Cardiac muscle cell (in vitro differentiated cells and primary cell): ENCODE measurements at regions not wholly inside any gene's neighbourhood (a gene's known extent, or its start where the extent isn't known, plus 50 kb on each side); places are given as distances from the start of the nearest gene placed in this dataset.

Experiments used
- DNase-seq, 2 donors: peaks; one replicate each; pipeline versions ENCODE4 v3.0.0 to v3.0.0-alpha.2; 2010 to 2017; ENCODE audit warnings: low read depth in 1 of 2, low spot score in 1 of 2
- H3K27ac ChIP-seq: fragments of 200-600 bp; sonication (generic); 2 replicates; pipeline ENCODE4 v1.5.1; 2016
- H3K27me3 ChIP-seq: fragments of 200-600 bp; sonication (generic); 2 replicates; pipeline ENCODE4 v1.6.0; 2016; ENCODE audit warnings: control low read depth
- H3K36me3 ChIP-seq: fragments of 200-600 bp; sonication (generic); 2 replicates; pipeline ENCODE4 v1.5.1; 2016; ENCODE audit warnings: control low read depth
- H3K4me1 ChIP-seq: fragments of 200-600 bp; sonication (generic); 2 replicates; pipeline ENCODE4 v1.8.1; 2017; ENCODE audit warnings: low read depth, mild to moderate bottlenecking, mixed run types
- H3K4me3 ChIP-seq: fragments of 200-600 bp; sonication (generic); 2 replicates; pipeline ENCODE4 v1.5.1; 2016; ENCODE audit warnings: mild to moderate bottlenecking
- H3K9me3 ChIP-seq: fragments of 200-600 bp; sonication (generic); 2 replicates; pipeline ENCODE4 v1.5.1; 2017; ENCODE audit warnings: low read depth, mild to moderate bottlenecking, control low read depth
- TF ChIP-seq, protein P1 (sequence below): IDR thresholded peaks from 2 replicates; pipeline ENCODE4 v1.5.1; 2012; ENCODE audit warnings: low read depth, mild to moderate bottlenecking, low read length

DNA sequence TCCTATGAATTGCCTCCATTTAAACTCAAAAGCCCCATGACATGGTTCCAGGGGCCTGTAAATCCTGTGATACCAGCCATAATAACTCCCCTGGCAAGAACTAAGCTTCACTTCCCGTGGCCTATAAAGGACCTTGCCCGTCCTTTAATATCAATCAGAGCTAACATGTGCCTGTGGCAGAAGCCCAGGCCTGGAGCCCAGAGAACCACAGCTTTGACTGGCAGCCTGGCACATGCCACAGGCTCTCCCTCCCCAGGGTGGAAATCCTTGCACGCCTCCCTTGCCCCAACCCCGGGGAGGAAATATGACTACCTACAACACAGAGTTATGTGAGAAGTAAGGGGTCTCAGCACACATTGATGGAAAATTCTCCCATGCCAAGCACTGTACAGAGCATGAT is 287.4 kb downstream of the RAB28 start:
- DNase-seq, result no peak
- no peaks in the 10 kb centered on the region for H3K27me3 ChIP-seq
- H3K27ac ChIP-seq, result no peak overlapping the region
- H3K4me1 ChIP-seq, result peaks cover 5% of the 10 kb centered on the region
- TF ChIP-seq, protein P1, sequence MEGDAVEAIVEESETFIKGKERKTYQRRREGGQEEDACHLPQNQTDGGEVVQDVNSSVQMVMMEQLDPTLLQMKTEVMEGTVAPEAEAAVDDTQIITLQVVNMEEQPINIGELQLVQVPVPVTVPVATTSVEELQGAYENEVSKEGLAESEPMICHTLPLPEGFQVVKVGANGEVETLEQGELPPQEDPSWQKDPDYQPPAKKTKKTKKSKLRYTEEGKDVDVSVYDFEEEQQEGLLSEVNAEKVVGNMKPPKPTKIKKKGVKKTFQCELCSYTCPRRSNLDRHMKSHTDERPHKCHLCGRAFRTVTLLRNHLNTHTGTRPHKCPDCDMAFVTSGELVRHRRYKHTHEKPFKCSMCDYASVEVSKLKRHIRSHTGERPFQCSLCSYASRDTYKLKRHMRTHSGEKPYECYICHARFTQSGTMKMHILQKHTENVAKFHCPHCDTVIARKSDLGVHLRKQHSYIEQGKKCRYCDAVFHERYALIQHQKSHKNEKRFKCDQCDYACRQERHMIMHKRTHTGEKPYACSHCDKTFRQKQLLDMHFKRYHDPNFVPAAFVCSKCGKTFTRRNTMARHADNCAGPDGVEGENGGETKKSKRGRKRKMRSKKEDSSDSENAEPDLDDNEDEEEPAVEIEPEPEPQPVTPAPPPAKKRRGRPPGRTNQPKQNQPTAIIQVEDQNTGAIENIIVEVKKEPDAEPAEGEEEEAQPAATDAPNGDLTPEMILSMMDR, result no peak
- no peaks in the 10 kb centered on the region for H3K9me3 ChIP-seq
- no peaks in the 10 kb centered on the region for H3K36me3 ChIP-seq
- no peak overlapping the region for H3K4me3 ChIP-seq

DNA sequence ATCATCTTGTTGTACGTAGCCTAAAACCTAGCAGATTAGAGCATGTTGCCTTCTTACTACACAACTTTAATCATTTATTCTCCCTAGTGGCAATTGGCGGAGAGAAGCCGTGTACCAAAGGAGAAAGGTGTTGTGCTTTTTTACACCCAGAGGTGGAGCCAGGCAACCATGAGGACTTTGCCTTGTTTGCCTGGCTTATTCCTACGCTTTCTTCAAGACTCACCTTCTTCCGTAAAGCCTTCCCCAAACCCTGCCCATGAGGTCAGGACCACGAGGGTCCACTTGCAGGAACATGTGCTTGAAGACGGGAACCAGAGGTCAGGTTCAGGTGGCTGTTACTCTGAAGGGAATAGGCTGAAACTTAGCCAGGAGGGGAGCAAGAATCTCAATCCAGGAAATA is 290.5 kb downstream of the RAB28 start:
- H3K36me3 ChIP-seq, result no peaks in the 10 kb centered on the region
- H3K27ac ChIP-seq, result no peak overlapping the region
- no peak overlapping the region for H3K4me3 ChIP-seq
- peaks cover 5% of the 10 kb centered on the region for H3K4me1 ChIP-seq
- DNase-seq, result no peak
- H3K9me3 ChIP-seq, result no peaks in the 10 kb centered on the region
- no peaks in the 10 kb centered on the region for H3K27me3 ChIP-seq
- TF ChIP-seq, protein P1, result no peak

DNA sequence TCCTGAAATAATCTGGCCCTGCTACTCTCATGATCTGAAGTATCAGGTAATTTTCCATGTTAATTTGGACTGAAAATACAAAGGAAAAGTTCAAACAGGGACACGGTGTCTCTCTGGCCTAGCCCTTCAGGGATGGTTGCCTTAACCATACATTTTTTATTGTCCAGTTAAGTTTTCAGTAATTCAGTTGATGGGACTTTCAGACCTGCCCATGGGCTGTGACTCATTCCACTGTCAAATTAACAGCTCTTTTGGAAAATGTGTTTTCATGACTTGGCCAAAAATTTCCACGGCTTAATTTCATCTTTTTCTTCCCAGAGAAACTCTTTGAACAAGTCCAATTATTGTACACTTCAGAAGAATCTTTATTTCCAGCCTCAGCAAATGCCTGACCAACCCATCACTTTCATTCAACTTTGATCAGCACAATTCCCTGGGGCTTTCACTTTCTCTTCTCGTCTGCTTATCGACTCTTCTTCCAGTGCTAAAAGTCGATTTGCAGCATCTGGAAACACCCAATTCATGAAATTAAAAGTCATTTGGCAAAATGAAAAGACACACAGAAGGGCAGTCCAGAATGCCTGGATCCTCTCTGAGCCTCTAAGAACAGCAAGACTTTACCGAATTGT is 293.9 kb downstream of the RAB28 start:
- Histone ChIP-seq H3K4me3 (no peak overlapping the region), H3K27ac (no peak overlapping the region), H3K27me3 (no peaks in the 10 kb centered on the region), H3K9me3 (no peaks in the 10 kb centered on the region), H3K4me1 (peaks cover 3% of the 10 kb centered on the region), H3K36me3 (no peaks in the 10 kb centered on the region)
- DNase-seq, result no peak
- TF ChIP-seq, protein P1, result no peak

DNA sequence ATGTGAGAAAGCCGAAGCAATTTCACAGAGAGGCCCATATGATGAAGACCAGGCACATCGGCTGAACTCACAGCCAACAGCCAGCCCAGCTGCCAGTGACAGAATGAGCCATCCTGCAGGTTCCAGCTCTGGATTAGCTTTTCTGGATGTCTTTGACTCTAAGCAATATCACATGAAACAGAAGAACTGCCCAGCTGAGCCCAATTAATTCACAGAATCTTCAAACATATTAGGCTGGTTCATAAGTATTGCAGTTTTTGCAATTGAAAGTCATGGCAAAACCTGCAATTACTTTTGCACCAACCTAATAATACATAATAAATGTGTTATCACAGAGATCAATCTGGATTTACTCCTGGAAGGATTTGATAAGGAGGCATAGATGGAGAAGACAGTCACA is 299.9 kb downstream of the RAB28 start:
- Histone ChIP-seq H3K36me3 (no peaks in the 10 kb centered on the region), H3K27ac (no peak overlapping the region), H3K4me3 (no peak overlapping the region), H3K9me3 (no peaks in the 10 kb centered on the region), H3K4me1 (no peaks in the 10 kb centered on the region), H3K27me3 (no peaks in the 10 kb centered on the region)
- TF ChIP-seq, protein P1, result no peak
- DNase-seq, result no peak

DNA sequence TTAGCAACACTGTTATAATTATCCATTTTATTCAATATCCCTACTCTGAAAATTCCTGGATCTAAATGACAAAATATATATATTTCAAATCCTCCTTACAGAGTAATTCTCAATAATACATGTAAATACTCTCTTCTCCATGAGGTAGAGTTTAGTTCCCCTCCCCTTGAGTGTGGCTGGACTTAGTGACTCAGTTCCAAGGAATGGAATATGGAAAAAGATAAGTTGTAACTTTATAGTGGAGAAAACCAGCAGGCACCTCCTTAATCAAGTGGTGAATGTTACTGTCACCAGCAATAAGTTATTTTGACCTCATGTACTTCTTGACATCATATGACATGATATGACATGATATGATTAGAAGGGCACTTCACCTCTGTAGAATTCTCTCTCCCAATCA is 302.0 kb downstream of the RAB28 start:
- Histone ChIP-seq H3K27ac (no peak overlapping the region), H3K4me3 (no peak overlapping the region), H3K4me1 (peaks cover 11% of the 10 kb centered on the region), H3K9me3 (no peaks in the 10 kb centered on the region), H3K36me3 (no peaks in the 10 kb centered on the region), H3K27me3 (no peaks in the 10 kb centered on the region)
- DNase-seq, result no peak
- TF ChIP-seq, protein P1, result no peak
